ENCODE measurements at regions not wholly inside any gene's neighbourhood (a gene's known extent, or its start where the extent isn't known, plus 50 kb on each side); places are given as distances from the start of the nearest gene placed in this dataset.

- ATAC-seq = no peak
- no peaks in the 10 kb centered on the region for H3K27me3 ChIP-seq (ENCODE audit: control insufficient read depth in 2 of 2, insufficient read depth in 2 of 2, low read length in 2 of 2)
- ChIA-PET CTCF (ENCODE audit: low intra/inter-chr PET ratio) (no interaction called here), POLR2A (no interaction called here)
- no peak overlapping the region for H3K4me3 ChIP-seq
- FAIRE-seq = no peak
- H3K4me2 ChIP-seq (ENCODE audit: insufficient read depth, low read length) = no peak overlapping the region
- no peaks in the 10 kb centered on the region for H3K4me1 ChIP-seq (replicated peaks in 1 of 2; ENCODE audit: control insufficient read depth in 2 of 2, insufficient read depth in 2 of 2, low read length in 2 of 2)
- H3K9ac ChIP-seq (ENCODE audit: insufficient read depth in 1 of 2, low read depth in 2 of 2, low read length in 2 of 2) = no peak overlapping the region
- H3K9me1 ChIP-seq (ENCODE audit: control insufficient read depth, insufficient read depth, low read length) = no peaks in the 10 kb centered on the region
- no TSS peak for BruUV-seq (replicated peaks)
- WGBS (ENCODE audit: insufficient coverage, low coverage, missing lambda C conversion rate) = 6% methylated on average over 2 of the region's 2 CpGs
- DNase-seq (ENCODE audit: extremely low read depth in 1 of 4, low spot score in 3 of 4) = peak; percentile 2 to 13 (median 6)
- intact Hi-C loops (cut with micrococcal nuclease) = no loop called here
- H3K27ac ChIP-seq (ENCODE audit: extremely low read depth, low read depth, low read length) = no peak overlapping the region
- H4K20me1 ChIP-seq (replicated peaks; ENCODE audit: control insufficient read depth, insufficient read depth, low read length) = no peaks in the 10 kb centered on the region
- H3K9me3 ChIP-seq (replicated peaks; ENCODE audit: control insufficient read depth, insufficient read depth, low read depth, low read length) = no peaks in the 10 kb centered on the region
- H3K79me2 ChIP-seq (ENCODE audit: control insufficient read depth, insufficient read depth, low read length) = no peaks in the 10 kb centered on the region
- H3K36me3 ChIP-seq (ENCODE audit: control insufficient read depth, insufficient read depth, low read length) = no peaks in the 10 kb centered on the region
- TF ChIP-seq USF2 (CRISPR knock-in tag; IDR thresholded peaks at IDR 0.05) (peak; percentile 33; the same call in 1 of the 2 replicates), PTBP1 (IDR thresholded peaks at IDR 0.05; ENCODE audit: low read depth, low read length) (no peak), MYBL2 (IDR thresholded peaks at IDR 0.05; ENCODE audit: low read depth) (no peak), MYBL2 (CRISPR knock-in tag; IDR thresholded peaks at IDR 0.05; ENCODE audit: borderline replicate concordance) (no peak), TFE3 (CRISPR knock-in tag; IDR thresholded peaks at IDR 0.05) (peak; percentile 28), CTCF (IDR thresholded peaks at IDR 0.05 in 2 of 3, conservative IDR thresholded peaks at IDR 0.05 in 1 of 3; ENCODE audit: insufficient read depth in 2 of 3, low read depth in 1 of 3, low read length in 3 of 3) (peak in 1 of 3 experiments; percentile 22; a peak in 2 of 6 replicates), TEAD4 (IDR thresholded peaks at IDR 0.05; ENCODE audit: low read length) (no peak), TEAD4 (CRISPR knock-in tag; IDR thresholded peaks at IDR 0.05; ENCODE audit: borderline replicate concordance) (no peak), PRMT5 (CRISPR knock-in tag; IDR thresholded peaks at IDR 0.05) (no peak), EGR1 (conservative IDR thresholded peaks at IDR 0.05) (no peak), PURB (CRISPR knock-in tag; IDR thresholded peaks at IDR 0.05; ENCODE audit: low read depth) (no peak), RAD21 (CRISPR knock-in tag; conservative IDR thresholded peaks at IDR 0.05 in 1 of 2, IDR thresholded peaks at IDR 0.05 in 1 of 2) (peak in 1 of 2 experiments; percentile 22; a peak in 1 of 4 replicates)
- in situ Hi-C loops (cut with MboI) = no loop called here
- H2AFZ ChIP-seq (ENCODE audit: low read depth, low read length) = no peak overlapping the region
These were observed 1016.5 kb downstream of the SH3BGRL start for GRCh38 chrX:82218361-82218760.

Measured in K562 (cell line).